ENCODE measurements at regions not wholly inside any gene's neighbourhood (a gene's known extent, or its start where the extent isn't known, plus 50 kb on each side); places are given as distances from the start of the nearest gene placed in this dataset.

DNA sequence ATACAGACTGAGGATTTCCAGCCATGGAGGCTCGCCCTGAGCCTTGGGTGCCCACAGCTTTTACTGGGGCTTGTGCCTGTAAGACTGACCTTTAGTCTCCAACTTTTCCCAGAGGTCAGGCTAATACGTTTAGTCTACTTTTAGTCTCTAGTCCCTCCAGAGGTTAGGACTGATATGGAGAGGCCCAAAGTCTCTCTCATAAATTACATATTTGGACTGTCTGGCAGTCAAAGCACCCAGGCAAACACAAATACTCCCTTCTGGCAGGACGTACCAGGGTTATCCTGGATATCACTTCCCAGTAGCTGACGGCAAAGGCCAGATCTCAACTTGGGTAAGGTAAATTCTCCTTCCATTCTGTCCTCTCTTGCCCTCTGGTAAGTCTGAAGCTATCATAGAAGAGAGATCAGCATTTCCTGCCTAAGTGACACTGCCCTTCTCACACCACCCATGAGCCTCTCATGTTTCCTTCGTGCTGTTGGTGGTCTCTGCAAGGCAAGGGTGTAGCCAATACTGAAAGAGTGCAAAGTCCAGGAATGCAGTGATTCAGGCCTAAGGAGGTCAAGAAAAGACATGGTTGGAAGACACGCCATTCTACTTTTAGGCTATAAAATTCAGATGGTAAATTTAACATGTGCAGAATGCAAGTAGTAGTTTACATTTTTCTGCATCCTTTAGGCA lies 69.3 kb upstream of the NEDD4L start:
- BruUV-seq (replicated peaks), result no TSS peak
- CTCF ChIA-PET, result interaction anchor here (1.4 kb wide), 1 partner anchor 10 kb away, joined by 3 read pairs; no protein-coding TSS in a partner anchor

DNA sequence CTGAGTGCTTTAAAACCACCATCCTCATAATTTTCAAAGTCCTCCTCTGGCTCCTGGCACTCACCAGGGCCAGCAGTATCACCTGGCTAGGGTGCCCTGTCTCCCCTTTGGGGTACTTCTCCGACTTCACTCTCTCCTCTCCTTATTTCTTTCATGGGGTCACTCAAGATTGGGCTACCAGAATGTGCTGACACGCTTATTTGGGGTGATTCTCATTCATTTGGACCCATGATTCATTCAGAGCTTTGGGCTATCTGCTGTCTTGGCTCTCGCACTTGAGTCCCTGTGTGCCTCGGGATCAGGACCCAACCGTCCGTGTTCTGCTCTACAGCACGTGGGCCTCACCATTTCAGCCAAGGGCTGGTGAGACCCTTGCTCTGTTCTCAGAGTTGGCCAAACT lies 70.1 kb upstream of the NEDD4L start:
- ATAC-seq (no peak), DNase-seq (ENCODE audit: low read depth, low spot score) (no peak)
- intact Hi-C loops (cut with micrococcal nuclease), result no loop called here
- BruUV-seq (replicated peaks), result no TSS peak
- H3K4me1 ChIP-seq (ENCODE audit: control insufficient read depth in 1 of 2, insufficient read depth in 2 of 2, low read length in 2 of 2), result peaks cover 0 to 7% of the 10 kb centered on the region in 2 experiments; a peak in 1 of 4 replicates
- H3K4me3 ChIP-seq (replicated peaks in 1 of 2; ENCODE audit: low read depth in 1 of 2, low read length in 2 of 2), result no peak overlapping the region
- no peaks in the 10 kb centered on the region for H3K79me2 ChIP-seq (ENCODE audit: insufficient read depth, low read length)
- H3K36me3 ChIP-seq (ENCODE audit: control insufficient read depth in 1 of 2, insufficient read depth in 2 of 2, low read length in 2 of 2), result no peaks in the 10 kb centered on the region
- no peak overlapping the region for H3K27ac ChIP-seq (ENCODE audit: low read depth, low read length)
- POLR2A ChIA-PET, result no interaction called here
- no peak overlapping the region for H2AFZ ChIP-seq (ENCODE audit: low read depth, low read length, poor library complexity, severe bottlenecking)
- RAD21 ChIA-PET (ENCODE audit: low non-redundant PET in 1 of 2, low total read pairs in 2 of 2, uncharacterized antibody in 2 of 2, unreplicated experiment in 2 of 2), result no interaction called here
- no peak overlapping the region for H3K9ac ChIP-seq (ENCODE audit: low read length)
- H4K20me1 ChIP-seq (ENCODE audit: insufficient read depth), result no peaks in the 10 kb centered on the region
- TF ChIP-seq ELF1 (IDR thresholded peaks at IDR 0.05; ENCODE audit: borderline replicate concordance, low read depth), result no peak
- TF ChIP-seq POLR2AphosphoS5 (IDR thresholded peaks at IDR 0.05; ENCODE audit: low read depth, low read length), result no peak
- no peak for TF ChIP-seq TCF7L2 (IDR thresholded peaks at IDR 0.05; ENCODE audit: borderline replicate concordance, extremely low read depth, insufficient read depth, insufficient read length)
- no peak for TF ChIP-seq SRF (IDR thresholded peaks at IDR 0.05; ENCODE audit: low read depth)
- TF ChIP-seq, protein P1, sequence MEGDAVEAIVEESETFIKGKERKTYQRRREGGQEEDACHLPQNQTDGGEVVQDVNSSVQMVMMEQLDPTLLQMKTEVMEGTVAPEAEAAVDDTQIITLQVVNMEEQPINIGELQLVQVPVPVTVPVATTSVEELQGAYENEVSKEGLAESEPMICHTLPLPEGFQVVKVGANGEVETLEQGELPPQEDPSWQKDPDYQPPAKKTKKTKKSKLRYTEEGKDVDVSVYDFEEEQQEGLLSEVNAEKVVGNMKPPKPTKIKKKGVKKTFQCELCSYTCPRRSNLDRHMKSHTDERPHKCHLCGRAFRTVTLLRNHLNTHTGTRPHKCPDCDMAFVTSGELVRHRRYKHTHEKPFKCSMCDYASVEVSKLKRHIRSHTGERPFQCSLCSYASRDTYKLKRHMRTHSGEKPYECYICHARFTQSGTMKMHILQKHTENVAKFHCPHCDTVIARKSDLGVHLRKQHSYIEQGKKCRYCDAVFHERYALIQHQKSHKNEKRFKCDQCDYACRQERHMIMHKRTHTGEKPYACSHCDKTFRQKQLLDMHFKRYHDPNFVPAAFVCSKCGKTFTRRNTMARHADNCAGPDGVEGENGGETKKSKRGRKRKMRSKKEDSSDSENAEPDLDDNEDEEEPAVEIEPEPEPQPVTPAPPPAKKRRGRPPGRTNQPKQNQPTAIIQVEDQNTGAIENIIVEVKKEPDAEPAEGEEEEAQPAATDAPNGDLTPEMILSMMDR (IDR thresholded peaks at IDR 0.05 in 2 of 3, conservative IDR thresholded peaks at IDR 0.05 in 1 of 3; ENCODE audit: borderline replicate concordance in 1 of 3, insufficient read depth in 1 of 3, low read depth in 2 of 3, low read length in 2 of 3), result no peak
- no peak for TF ChIP-seq RAD21 (IDR thresholded peaks at IDR 0.05; ENCODE audit: low read depth)
- no peak for TF ChIP-seq POLR2A (IDR thresholded peaks at IDR 0.05; ENCODE audit: borderline replicate concordance, extremely low read depth, insufficient read depth, insufficient read length)
- TF ChIP-seq CEBPB (IDR thresholded peaks at IDR 0.05; ENCODE audit: low read depth), result no peak
- TF ChIP-seq, protein P2, sequence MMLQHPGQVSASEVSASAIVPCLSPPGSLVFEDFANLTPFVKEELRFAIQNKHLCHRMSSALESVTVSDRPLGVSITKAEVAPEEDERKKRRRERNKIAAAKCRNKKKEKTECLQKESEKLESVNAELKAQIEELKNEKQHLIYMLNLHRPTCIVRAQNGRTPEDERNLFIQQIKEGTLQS (IDR thresholded peaks at IDR 0.05), result no peak
- no peak for TF ChIP-seq ZFX (IDR thresholded peaks at IDR 0.05)
- no peak for TF ChIP-seq EZH2 (IDR thresholded peaks at IDR 0.05)
- TF ChIP-seq FOSL1 (IDR thresholded peaks at IDR 0.05; ENCODE audit: low read depth), result no peak
- TF ChIP-seq EZH2phosphoT487 (IDR thresholded peaks at IDR 0.05; ENCODE audit: borderline replicate concordance), result no peak
- CTCF ChIA-PET, result no interaction called here
- H3K9me2 ChIP-seq (ENCODE audit: insufficient read depth), result no peaks in the 10 kb centered on the region
- no peaks in the 10 kb centered on the region for H3K9me3 ChIP-seq (ENCODE audit: control insufficient read depth in 1 of 2, insufficient read depth in 1 of 2, low read depth in 1 of 2, low read length in 2 of 2)
- H3K4me2 ChIP-seq (ENCODE audit: low read length), result no peak overlapping the region
- H3K27me3 ChIP-seq (ENCODE audit: insufficient read depth, low read length), result no peaks in the 10 kb centered on the region

More for the DNA sequence above, 69.3 kb upstream of the NEDD4L start:
- no peak for ATAC-seq
- TF ChIP-seq ZFX (IDR thresholded peaks at IDR 0.05), result no peak
- no peak for TF ChIP-seq CBX3 (IDR thresholded peaks at IDR 0.05; ENCODE audit: low read depth)
- no peaks in the 10 kb centered on the region for H3K27me3 ChIP-seq (ENCODE audit: insufficient read depth, low read length)
- no peaks in the 10 kb centered on the region for H3K9me3 ChIP-seq (ENCODE audit: control insufficient read depth in 1 of 2, insufficient read depth in 1 of 2, low read depth in 1 of 2, low read length in 2 of 2)
- H3K27ac ChIP-seq (ENCODE audit: low read depth, low read length), result no peak overlapping the region
- H3K36me3 ChIP-seq (ENCODE audit: control insufficient read depth in 1 of 2, insufficient read depth in 2 of 2, low read length in 2 of 2), result no peaks in the 10 kb centered on the region
- ChIA-PET POLR2A (no interaction called here), RAD21 (ENCODE audit: low non-redundant PET in 1 of 2, low total read pairs in 2 of 2, uncharacterized antibody in 2 of 2, unreplicated experiment in 2 of 2) (no interaction called here)
- no peaks in the 10 kb centered on the region for H4K20me1 ChIP-seq (ENCODE audit: insufficient read depth)
- H3K79me2 ChIP-seq (ENCODE audit: insufficient read depth, low read length), result no peaks in the 10 kb centered on the region
- no peak for DNase-seq (ENCODE audit: low read depth, low spot score)
- H3K9me2 ChIP-seq (ENCODE audit: insufficient read depth), result no peaks in the 10 kb centered on the region
- peaks cover 0 to 7% of the 10 kb centered on the region in 2 experiments; a peak in 1 of 4 replicates for H3K4me1 ChIP-seq (ENCODE audit: control insufficient read depth in 1 of 2, insufficient read depth in 2 of 2, low read length in 2 of 2)
- no peak overlapping the region for H2AFZ ChIP-seq (ENCODE audit: low read depth, low read length, poor library complexity, severe bottlenecking)
- H3K9ac ChIP-seq (ENCODE audit: low read length), result no peak overlapping the region
- no peak overlapping the region for H3K4me2 ChIP-seq (ENCODE audit: low read length)
- H3K4me3 ChIP-seq (replicated peaks in 1 of 2; ENCODE audit: low read depth in 1 of 2, low read length in 2 of 2), result no peak overlapping the region
- intact Hi-C loops (cut with micrococcal nuclease), result no loop called here
